HEK293 (cell line): ENCODE measurements at regions not wholly inside any gene's neighbourhood (a gene's known extent, or its start where the extent isn't known, plus 50 kb on each side); places are given as distances from the start of the nearest gene placed in this dataset.

ENCODE experiments used
- CTCF ChIA-PET: fragments of 350-600 bp; formaldehyde crosslinking; extraction: SDS; loops from one replicate; lab custom pipeline; 2021; ENCODE audit warnings: antibody characterized with exemption; lab: Yijun Ruan, JAX
- POLR2A ChIA-PET: fragments of 300-600 bp; formaldehyde crosslinking; extraction: SDS; loops from one replicate; lab custom pipeline; 2020; ENCODE audit warnings: antibody characterized with exemption, inconsistent platforms; lab: Yijun Ruan, JAX
- H3K27ac ChIP-seq: fragments of 200-500 bp; sonication (Bioruptor generic); 2 replicates; pipeline ENCODE4 v1.5.1; 2014; ENCODE audit warnings: low read depth, low read length, control low read depth, inconsistent platforms; ENCODE audit errors: extremely low read depth
- H3K36me3 ChIP-seq, 2 experiments: fragments of 200-500 bp in 1 of 2; sonication (Bioruptor generic) in 1 of 2; 1 replicate in 1 of 2; 2 replicates in 1 of 2; pipeline ENCODE4 v1.5.1; 2014 to 2017; ENCODE audit warnings: inconsistent platforms in 2 of 2, low read length in 2 of 2; ENCODE audit not compliant: control insufficient read depth in 2 of 2, insufficient read depth in 1 of 2
- H3K4me1 ChIP-seq: fragments of 200-500 bp; sonication (Bioruptor generic); 2 replicates; pipeline ENCODE4 v1.5.1; 2014; ENCODE audit warnings: mild to moderate bottlenecking, low read length, inconsistent platforms; ENCODE audit not compliant: control insufficient read depth, insufficient read depth
- H3K4me3 ChIP-seq: 2 replicates; pipeline ENCODE4 v1.5.1; 2011; ENCODE audit warnings: low read depth, mild to moderate bottlenecking, control low read depth, low read length, moderate library complexity
- H3K9me3 ChIP-seq: fragments of 200-500 bp; sonication (Bioruptor generic); 2 replicates; pipeline ENCODE4 v1.5.1; 2014; ENCODE audit warnings: low read depth, low read length, inconsistent platforms; ENCODE audit not compliant: control insufficient read depth, insufficient read depth
- ATF2 ChIP-seq: fragments of 450-650 bp; formaldehyde crosslinking; IDR thresholded peaks from 2 replicates; pipeline ENCODE4 v1.5.1; 2016; ENCODE audit warnings: missing biosample characterization, missing genetic modification characterization, low read depth
- ELK4 ChIP-seq: IDR thresholded peaks from 2 replicates; pipeline ENCODE4 v1.6.1; 2011; ENCODE audit warnings: mild to moderate bottlenecking, low read depth, low read length, borderline replicate concordance
- FEZF1 ChIP-seq: fragments of 450-650 bp; formaldehyde crosslinking; IDR thresholded peaks from 2 replicates; pipeline ENCODE4 v1.5.1; 2016; ENCODE audit warnings: missing biosample characterization, missing genetic modification characterization
- KLF10 ChIP-seq: fragments of 450-650 bp; IDR thresholded peaks from 2 replicates; pipeline ENCODE4 v1.5.1; 2018; ENCODE audit warnings: missing biosample characterization, mild to moderate bottlenecking, missing genetic modification characterization
- KLF17 ChIP-seq: fragments of 450-650 bp; formaldehyde crosslinking; IDR thresholded peaks from 2 replicates; pipeline ENCODE4 v1.5.1; 2016; ENCODE audit warnings: missing biosample characterization, missing genetic modification characterization
- YY2 ChIP-seq: fragments of 450-650 bp; formaldehyde crosslinking; IDR thresholded peaks from 2 replicates; pipeline ENCODE4 v1.5.1; 2016; ENCODE audit warnings: missing biosample characterization, missing genetic modification characterization
- ZBTB7A ChIP-seq: fragments of 450-650 bp; formaldehyde crosslinking; IDR thresholded peaks from 2 replicates; pipeline ENCODE4 v1.5.1; 2016; ENCODE audit warnings: low read depth, missing biosample characterization, missing genetic modification characterization
- ZNF10 ChIP-seq: fragments of 450-650 bp; formaldehyde crosslinking; IDR thresholded peaks from 2 replicates; pipeline ENCODE4 v1.5.1; 2017; ENCODE audit warnings: missing biosample characterization, missing genetic modification characterization
- ZNF112 ChIP-seq: fragments of 450-650 bp; formaldehyde crosslinking; IDR thresholded peaks from 2 replicates; pipeline ENCODE4 v1.5.0; 2017; ENCODE audit warnings: missing biosample characterization, missing genetic modification characterization
- ZNF175 ChIP-seq: fragments of 450-650 bp; formaldehyde crosslinking; IDR thresholded peaks from 2 replicates; pipeline ENCODE4 v1.5.1; 2016; ENCODE audit warnings: missing biosample characterization, missing genetic modification characterization
- ZNF221 ChIP-seq: fragments of 450-650 bp; formaldehyde crosslinking; IDR thresholded peaks from 2 replicates; pipeline ENCODE4 v1.5.1; 2017; ENCODE audit warnings: missing biosample characterization, missing genetic modification characterization, borderline replicate concordance
- ZNF23 ChIP-seq: fragments of 450-650 bp; formaldehyde crosslinking; IDR thresholded peaks from 2 replicates; pipeline ENCODE4 v1.5.1; 2016; ENCODE audit warnings: missing biosample characterization, missing genetic modification characterization, borderline replicate concordance
- ZNF248 ChIP-seq: fragments of 450-650 bp; formaldehyde crosslinking; IDR thresholded peaks from 2 replicates; pipeline ENCODE4 v1.5.1; 2017; ENCODE audit warnings: missing biosample characterization, missing genetic modification characterization
- ZNF280D ChIP-seq: fragments of 450-650 bp; formaldehyde crosslinking; IDR thresholded peaks from 2 replicates; pipeline ENCODE4 v1.5.1; 2016; ENCODE audit warnings: missing biosample characterization, missing genetic modification characterization
- ZNF423 ChIP-seq: fragments of 450-650 bp; formaldehyde crosslinking; IDR thresholded peaks from 2 replicates; pipeline ENCODE4 v1.5.1; 2016; ENCODE audit warnings: missing biosample characterization, missing genetic modification characterization
- ZNF426 ChIP-seq: fragments of 450-650 bp; formaldehyde crosslinking; IDR thresholded peaks from 2 replicates; pipeline ENCODE4 v1.5.1; 2017; ENCODE audit warnings: missing biosample characterization, missing genetic modification characterization, mild to moderate bottlenecking, inconsistent platforms, moderate library complexity
- ZNF433 ChIP-seq: fragments of 450-650 bp; formaldehyde crosslinking; IDR thresholded peaks from 2 replicates; pipeline ENCODE4 v1.5.1; 2016; ENCODE audit warnings: missing biosample characterization, missing genetic modification characterization, low read depth
- ZNF449 ChIP-seq: fragments of 450-650 bp; formaldehyde crosslinking; IDR thresholded peaks from 2 replicates; pipeline ENCODE4 v1.5.1; 2017; ENCODE audit warnings: missing biosample characterization, mild to moderate bottlenecking, missing genetic modification characterization, moderate library complexity
- ZNF558 ChIP-seq: fragments of 450-650 bp; formaldehyde crosslinking; IDR thresholded peaks from 2 replicates; pipeline ENCODE4 v1.5.1; 2016; ENCODE audit warnings: missing biosample characterization, missing genetic modification characterization
- ZNF660 ChIP-seq: fragments of 450-650 bp; IDR thresholded peaks from 2 replicates; pipeline ENCODE4 v1.5.1; 2018; ENCODE audit warnings: missing biosample characterization, mild to moderate bottlenecking, missing genetic modification characterization
- ZNF837 ChIP-seq: fragments of 450-650 bp; formaldehyde crosslinking; IDR thresholded peaks from 2 replicates; pipeline ENCODE4 v1.5.1; 2016; ENCODE audit warnings: missing biosample characterization, missing genetic modification characterization
- ZSCAN4 ChIP-seq: fragments of 450-650 bp; formaldehyde crosslinking; IDR thresholded peaks from 2 replicates; pipeline ENCODE4 v1.5.1; 2017; ENCODE audit warnings: missing biosample characterization, missing genetic modification characterization

- H3K27ac ChIP-seq, result no peak overlapping the region
- ChIA-PET POLR2A (no interaction called here), CTCF (interaction anchor here (2.4 kb wide), 1 partner anchor 58 kb away, joined by 10 read pairs; no protein-coding TSS in a partner anchor)
- H3K4me1 ChIP-seq, result peaks cover 6% of the 10 kb centered on the region
- no peak overlapping the region for H3K4me3 ChIP-seq
- TF ChIP-seq ZNF433 (tag by site-specific recombination) (no peak), ELK4 (no peak), KLF17 (tag by site-specific recombination) (no peak), ZNF660 (no peak), ZBTB7A (no peak), ZNF423 (tag by site-specific recombination) (no peak), ZNF558 (tag by site-specific recombination) (no peak), ZNF175 (no peak), ZNF112 (tag by site-specific recombination) (no peak), ZNF23 (no peak), ZNF221 (tag by site-specific recombination) (no peak), ZNF248 (tag by site-specific recombination) (no peak), ZNF426 (tag by site-specific recombination) (no peak)
- no peaks in the 10 kb centered on the region for H3K9me3 ChIP-seq
- H3K36me3 ChIP-seq, result no peaks in the 10 kb centered on the region
Measured at GRCh38 chr7:22670422-22670815, 56.6 kb upstream of the IL6 start.

- Histone ChIP-seq H3K27ac (no peak overlapping the region), H3K36me3 (no peaks in the 10 kb centered on the region), H3K4me3 (no peak overlapping the region), H3K4me1 (peaks cover 6% of the 10 kb centered on the region), H3K9me3 (no peaks in the 10 kb centered on the region)
- CTCF ChIA-PET, result interaction anchor here (0.7 to 2.4 kb wide), 5 partner anchors 9 to 108 kb away, joined by 3 to 10 read pairs (median 4); partner anchors contain the start of gene IL6
- TF ChIP-seq ATF2, result peak; percentile 81
- no peak for TF ChIP-seq KLF10
- POLR2A ChIA-PET, result no interaction called here
Measured at GRCh38 chr7:22669692-22670421, 57.1 kb upstream of the IL6 start.

- Histone ChIP-seq H3K4me1 (peaks cover 6% of the 10 kb centered on the region), H3K9me3 (no peaks in the 10 kb centered on the region)
- CTCF ChIA-PET, result interaction anchor here (0.6 to 1.4 kb wide), 5 partner anchors 8 to 110 kb away, joined by 3 to 5 read pairs (median 4); partner anchors contain the start of gene IL6
- TF ChIP-seq FEZF1 (tag by site-specific recombination) (no peak), ZNF837 (no peak), YY2 (tag by site-specific recombination) (no peak), ZNF10 (no peak), ZNF280D (tag by site-specific recombination) (no peak), ZNF449 (tag by site-specific recombination) (no peak), ZSCAN4 (tag by site-specific recombination) (no peak)
Measured at GRCh38 chr7:22668971-22669401, 58.0 kb upstream of the IL6 start.

More at GRCh38 chr7:22668971-22669401, 58.0 kb upstream of the IL6 start:
- no peak overlapping the region for H3K27ac ChIP-seq
- H3K36me3 ChIP-seq, result no peaks in the 10 kb centered on the region
- POLR2A ChIA-PET, result no interaction called here
- no peak overlapping the region for H3K4me3 ChIP-seq
